HCT116 (cell line): ENCODE measurements at regions not wholly inside any gene's neighbourhood (a gene's known extent, or its start where the extent isn't known, plus 50 kb on each side); places are given as distances from the start of the nearest gene placed in this dataset.

Experiments
- ATAC-seq: fragments of 200-7000 bp; cut with Tn5 transposase; 2 replicates; pipeline ENCODE4 v1.9.1; 2020; ENCODE audit warnings: mild to moderate bottlenecking, moderate library complexity
- BruUV-seq: library from RNA; stranded (reverse); fragments of 400-500 nt; replicated peaks from 2 replicates; lab custom pipeline; 2021; lab: Mats Ljungman, UMichigan
- CTCF ChIA-PET: fragments of 300-600 bp; sonication (Branson Sonifier 250); formaldehyde crosslinking; loops from one replicate; lab custom pipeline; 2021; ENCODE audit warnings: antibody characterized with exemption; lab: Charles Lee
- POLR2A ChIA-PET: fragments of 300-600, 350-600 bp; sonication (Branson Sonifier 250); formaldehyde crosslinking; loops from one replicate; lab custom pipeline; 2021; ENCODE audit warnings: antibody characterized with exemption; lab: Charles Lee
- RAD21 ChIA-PET, 2 experiments: fragments of 300-600 bp; sonication (Branson Sonifier 250); formaldehyde crosslinking; loops; one replicate each; lab custom pipeline; 2023; ENCODE audit warnings: low total read pairs in 2 of 2; ENCODE audit not compliant: uncharacterized antibody in 2 of 2, unreplicated experiment in 2 of 2, low non-redundant PET in 1 of 2; lab: Charles Lee
- DNase-seq: peaks from one replicate; pipeline ENCODE4 v3.0.0-alpha.2; 2010; ENCODE audit warnings: low read depth, low spot score
- H2AFZ ChIP-seq: fragments of 200-600 bp; shearing (Covaris generic), sonication (generic); 2 replicates; pipeline ENCODE4 v1.6.1; 2017; ENCODE audit warnings: low read depth, mixed run types, mixed read lengths, antibody characterized with exemption, low read length; ENCODE audit not compliant: poor library complexity, severe bottlenecking
- H3K27ac ChIP-seq: 2 replicates; pipeline ENCODE4 v1.5.1; 2012; ENCODE audit warnings: low read depth, low read length
- H3K27me3 ChIP-seq: fragments of 200-600 bp; sonication (generic); 2 replicates; pipeline ENCODE4 v1.6.1; 2016; ENCODE audit warnings: mixed run types, low read length, mixed read lengths; ENCODE audit not compliant: insufficient read depth
- H3K36me3 ChIP-seq, 2 experiments: fragments of 200-500 bp in 1 of 2; fragments of 200-600 bp in 1 of 2; sonication (Bioruptor generic) in 1 of 2; sonication (generic) in 1 of 2; 2 replicates each; pipeline versions ENCODE4 v1.5.1 to v1.6.1; 2014 to 2016; ENCODE audit warnings: low read length in 2 of 2, inconsistent platforms in 1 of 2, mixed read lengths in 1 of 2, mixed run types in 1 of 2; ENCODE audit not compliant: insufficient read depth in 2 of 2, control insufficient read depth in 1 of 2
- H3K4me1 ChIP-seq, 2 experiments: fragments of 200-600 bp in 1 of 2; sonication (generic) in 1 of 2; 2 replicates each; pipeline versions ENCODE4 v1.5.1 to v1.6.1; 2012 to 2017; ENCODE audit warnings: low read length in 2 of 2, inconsistent platforms in 1 of 2, mild to moderate bottlenecking in 1 of 2, mixed read lengths in 1 of 2, mixed run types in 1 of 2, moderate library complexity in 1 of 2; ENCODE audit not compliant: insufficient read depth in 2 of 2, control insufficient read depth in 1 of 2
- H3K4me2 ChIP-seq: fragments of 200-600 bp; sonication (generic); 2 replicates; pipeline ENCODE4 v1.6.1; 2017; ENCODE audit warnings: mixed run types, low read length, mixed read lengths
- H3K4me3 ChIP-seq, 2 experiments: fragments of 200-600 bp in 1 of 2; sonication (generic) in 1 of 2; replicated peaks in 1 of 2; 2 replicates each; pipeline ENCODE4 v1.5.1; 2011 to 2016; ENCODE audit warnings: low read length in 2 of 2, control low read depth in 1 of 2, low read depth in 1 of 2, mild to moderate bottlenecking in 1 of 2, mixed read lengths in 1 of 2, mixed run types in 1 of 2
- H3K79me2 ChIP-seq: fragments of 200-600 bp; sonication (generic); 2 replicates; pipeline ENCODE4 v1.6.1; 2017; ENCODE audit warnings: mild to moderate bottlenecking, mixed run types, low read length, moderate library complexity, mixed read lengths; ENCODE audit not compliant: insufficient read depth
- H3K9ac ChIP-seq: fragments of 200-600 bp; sonication (generic); 2 replicates; pipeline ENCODE4 v1.6.1; 2016; ENCODE audit warnings: low read length, mixed read lengths
- H3K9me2 ChIP-seq: fragments of 200-600 bp; sonication (generic), shearing (Covaris generic); 2 replicates; pipeline ENCODE4 v1.6.1; 2017; ENCODE audit warnings: mixed run types, mild to moderate bottlenecking, moderate library complexity; ENCODE audit not compliant: insufficient read depth
- H3K9me3 ChIP-seq, 2 experiments: fragments of 200-500 bp in 1 of 2; fragments of 200-600 bp in 1 of 2; sonication (Bioruptor generic) in 1 of 2; sonication (generic) in 1 of 2; 2 replicates each; pipeline ENCODE4 v1.6.1; 2014 to 2017; ENCODE audit warnings: low read length in 2 of 2, mixed read lengths in 2 of 2, inconsistent platforms in 1 of 2, low read depth in 1 of 2, mild to moderate bottlenecking in 1 of 2, mixed run types in 1 of 2, moderate library complexity in 1 of 2; ENCODE audit not compliant: control insufficient read depth in 1 of 2, insufficient read depth in 1 of 2
- H4K20me1 ChIP-seq: fragments of 200-600 bp; sonication (generic), shearing (Covaris generic); 2 replicates; pipeline ENCODE4 v1.6.1; 2017; ENCODE audit warnings: mixed run types, mild to moderate bottlenecking, moderate library complexity; ENCODE audit not compliant: insufficient read depth
- ATF3 ChIP-seq: IDR thresholded peaks from 2 replicates; pipeline ENCODE4 v1.6.1; 2012
- CEBPB ChIP-seq: IDR thresholded peaks from 2 replicates; pipeline ENCODE4 v1.6.1; 2012; ENCODE audit warnings: low read depth
- EGR1 ChIP-seq: IDR thresholded peaks from 2 replicates; pipeline ENCODE4 v1.6.1; 2012; ENCODE audit warnings: low read depth
- EZH2 ChIP-seq: fragments of 200-600 bp; sonication (generic); IDR thresholded peaks from 2 replicates; pipeline ENCODE4 v1.6.1; 2017; ENCODE audit warnings: antibody characterized with exemption, mixed run types
- EZH2phosphoT487 ChIP-seq: fragments of 200-600 bp; IDR thresholded peaks from 2 replicates; pipeline ENCODE4 v1.6.1; 2018; ENCODE audit warnings: antibody characterized with exemption, borderline replicate concordance
- FOSL1 ChIP-seq: IDR thresholded peaks from 2 replicates; pipeline ENCODE4 v1.6.1; 2012; ENCODE audit warnings: low read depth
- JUND ChIP-seq: IDR thresholded peaks from 2 replicates; pipeline ENCODE4 v1.6.1; 2012
- MAX ChIP-seq: IDR thresholded peaks from 2 replicates; pipeline ENCODE4 v1.6.1; 2012
- POLR2AphosphoS5 ChIP-seq: IDR thresholded peaks from 2 replicates; pipeline ENCODE4 v1.6.1; 2011; ENCODE audit warnings: mild to moderate bottlenecking, low read depth, low read length, moderate library complexity
- RAD21 ChIP-seq: IDR thresholded peaks from 2 replicates; pipeline ENCODE4 v1.6.1; 2012; ENCODE audit warnings: low read depth, mild to moderate bottlenecking
- SP1 ChIP-seq: IDR thresholded peaks from 2 replicates; pipeline ENCODE4 v1.6.1; 2012; ENCODE audit warnings: low read depth
- TCF7L2 ChIP-seq: IDR thresholded peaks from 2 replicates; pipeline ENCODE4 v1.7.0; 2011; ENCODE audit warnings: borderline replicate concordance, inconsistent platforms; ENCODE audit not compliant: insufficient read depth, insufficient read length; ENCODE audit errors: extremely low read depth
- YY1 ChIP-seq: IDR thresholded peaks from 2 replicates; pipeline ENCODE4 v1.6.1; 2011; ENCODE audit warnings: low read length, low read depth, moderate library complexity, mild to moderate bottlenecking; ENCODE audit not compliant: insufficient replicate concordance; ENCODE audit errors: extremely low read depth
- ZFX ChIP-seq: fragments of 450-650 bp; IDR thresholded peaks from 2 replicates; pipeline ENCODE4 v1.6.1; 2017
- ZNF274 ChIP-seq: fragments of 200-500 bp; sonication (Bioruptor generic); IDR thresholded peaks from 2 replicates; pipeline ENCODE4 v1.6.1; 2014; ENCODE audit warnings: mild to moderate bottlenecking, low read depth, low read length, inconsistent platforms
- intact Hi-C: fragments of 100-400 bp; cut with micrococcal nuclease; formaldehyde crosslinking; loops from 2 replicates; pipeline ENCODE4 v1.10.0; 2022
- TF ChIP-seq, protein P1 (sequence below), 3 experiments: fragments of 200-600 bp in 1 of 3; sonication (generic) in 1 of 3; IDR thresholded peaks in 2 of 3; conservative IDR thresholded peaks in 1 of 3; 2 replicates each; pipeline ENCODE4 v1.5.1; 2012 to 2017; ENCODE audit warnings: low read depth in 2 of 3, low read length in 2 of 3, antibody characterized with exemption in 1 of 3, borderline replicate concordance in 1 of 3, control low read depth in 1 of 3, mild to moderate bottlenecking in 1 of 3, mixed read lengths in 1 of 3, mixed run types in 1 of 3, moderate library complexity in 1 of 3; ENCODE audit not compliant: insufficient read depth in 1 of 3
- TF ChIP-seq, protein P2 (sequence below): IDR thresholded peaks from 2 replicates; pipeline ENCODE4 v1.6.1; 2011; ENCODE audit warnings: mild to moderate bottlenecking, low read length, moderate library complexity; ENCODE audit not compliant: insufficient replicate concordance; ENCODE audit errors: extremely low read depth

DNA sequence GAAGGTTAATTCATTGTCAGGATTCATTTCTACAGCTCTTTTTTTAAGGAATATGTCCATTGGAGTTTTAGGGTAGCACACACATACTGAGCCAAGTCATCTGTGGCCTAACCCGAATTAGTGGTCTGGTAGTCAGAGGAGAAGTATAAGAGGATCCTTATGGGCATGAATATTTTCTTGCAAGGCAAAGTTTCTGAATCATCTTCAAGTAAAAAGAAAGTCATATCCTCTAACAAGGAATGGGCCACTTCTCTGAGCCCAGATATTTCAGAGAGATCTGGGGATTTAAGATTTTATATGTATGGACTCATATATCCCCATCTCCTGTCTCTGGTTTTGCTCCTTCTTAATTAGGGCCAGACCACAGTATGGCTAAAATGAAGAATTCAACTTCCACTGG, 99.2 kb upstream of the CDH8 start (continued):
- no peak for TF ChIP-seq ZFX
- TF ChIP-seq EGR1 = no peak
- TF ChIP-seq ZNF274 = no peak

GRCh38 chr16:62130101-62130500, 93.9 kb upstream of the CDH8 start:
- no peaks in the 10 kb centered on the region for H3K4me1 ChIP-seq
- DNase-seq = no peak
- no peaks in the 10 kb centered on the region for H3K36me3 ChIP-seq
- POLR2A ChIA-PET = no interaction called here
- no peaks in the 10 kb centered on the region for H3K9me2 ChIP-seq
- intact Hi-C loops = no loop called here
- peaks cover 0 to 15% of the 10 kb centered on the region in 2 experiments; a peak in 2 of 4 replicates for H3K9me3 ChIP-seq
- no peak for ATAC-seq
- no peak overlapping the region for H3K4me2 ChIP-seq
- no peak overlapping the region for H3K27ac ChIP-seq
- no peaks in the 10 kb centered on the region for H4K20me1 ChIP-seq
- H3K9ac ChIP-seq = no peak overlapping the region
- H3K4me3 ChIP-seq = no peak overlapping the region
- CTCF ChIA-PET = no interaction called here
- RAD21 ChIA-PET = no interaction called here
- H3K27me3 ChIP-seq = no peaks in the 10 kb centered on the region
- no peak overlapping the region for H2AFZ ChIP-seq
- TF ChIP-seq EZH2 = no peak
- no peak for TF ChIP-seq ZNF274
- no peak for TF ChIP-seq CEBPB
- TF ChIP-seq TCF7L2 = no peak
- TF ChIP-seq EZH2phosphoT487 = no peak
- TF ChIP-seq EGR1 = no peak
- TF ChIP-seq, protein P1, sequence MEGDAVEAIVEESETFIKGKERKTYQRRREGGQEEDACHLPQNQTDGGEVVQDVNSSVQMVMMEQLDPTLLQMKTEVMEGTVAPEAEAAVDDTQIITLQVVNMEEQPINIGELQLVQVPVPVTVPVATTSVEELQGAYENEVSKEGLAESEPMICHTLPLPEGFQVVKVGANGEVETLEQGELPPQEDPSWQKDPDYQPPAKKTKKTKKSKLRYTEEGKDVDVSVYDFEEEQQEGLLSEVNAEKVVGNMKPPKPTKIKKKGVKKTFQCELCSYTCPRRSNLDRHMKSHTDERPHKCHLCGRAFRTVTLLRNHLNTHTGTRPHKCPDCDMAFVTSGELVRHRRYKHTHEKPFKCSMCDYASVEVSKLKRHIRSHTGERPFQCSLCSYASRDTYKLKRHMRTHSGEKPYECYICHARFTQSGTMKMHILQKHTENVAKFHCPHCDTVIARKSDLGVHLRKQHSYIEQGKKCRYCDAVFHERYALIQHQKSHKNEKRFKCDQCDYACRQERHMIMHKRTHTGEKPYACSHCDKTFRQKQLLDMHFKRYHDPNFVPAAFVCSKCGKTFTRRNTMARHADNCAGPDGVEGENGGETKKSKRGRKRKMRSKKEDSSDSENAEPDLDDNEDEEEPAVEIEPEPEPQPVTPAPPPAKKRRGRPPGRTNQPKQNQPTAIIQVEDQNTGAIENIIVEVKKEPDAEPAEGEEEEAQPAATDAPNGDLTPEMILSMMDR (IDR thresholded peaks at IDR 0.05 in 2 of 3, conservative IDR thresholded peaks at IDR 0.05 in 1 of 3; ENCODE audit: borderline replicate concordance in 1 of 3, insufficient read depth in 1 of 3, low read depth in 2 of 3, low read length in 2 of 3) = no peak
- no peak for TF ChIP-seq MAX
- no peak for TF ChIP-seq RAD21
- TF ChIP-seq ATF3 = no peak
- TF ChIP-seq, protein P2, sequence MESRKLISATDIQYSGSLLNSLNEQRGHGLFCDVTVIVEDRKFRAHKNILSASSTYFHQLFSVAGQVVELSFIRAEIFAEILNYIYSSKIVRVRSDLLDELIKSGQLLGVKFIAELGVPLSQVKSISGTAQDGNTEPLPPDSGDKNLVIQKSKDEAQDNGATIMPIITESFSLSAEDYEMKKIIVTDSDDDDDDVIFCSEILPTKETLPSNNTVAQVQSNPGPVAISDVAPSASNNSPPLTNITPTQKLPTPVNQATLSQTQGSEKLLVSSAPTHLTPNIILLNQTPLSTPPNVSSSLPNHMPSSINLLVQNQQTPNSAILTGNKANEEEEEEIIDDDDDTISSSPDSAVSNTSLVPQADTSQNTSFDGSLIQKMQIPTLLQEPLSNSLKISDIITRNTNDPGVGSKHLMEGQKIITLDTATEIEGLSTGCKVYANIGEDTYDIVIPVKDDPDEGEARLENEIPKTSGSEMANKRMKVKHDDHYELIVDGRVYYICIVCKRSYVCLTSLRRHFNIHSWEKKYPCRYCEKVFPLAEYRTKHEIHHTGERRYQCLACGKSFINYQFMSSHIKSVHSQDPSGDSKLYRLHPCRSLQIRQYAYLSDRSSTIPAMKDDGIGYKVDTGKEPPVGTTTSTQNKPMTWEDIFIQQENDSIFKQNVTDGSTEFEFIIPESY = no peak
- TF ChIP-seq POLR2AphosphoS5 = no peak
- no peak for TF ChIP-seq YY1
- TF ChIP-seq JUND = no peak
- TF ChIP-seq SP1 = no peak
- TF ChIP-seq FOSL1 = no peak
- BruUV-seq = no TSS peak
- H3K79me2 ChIP-seq = no peaks in the 10 kb centered on the region
